A673 (cell line): ENCODE measurements at regions not wholly inside any gene's neighbourhood (a gene's known extent, or its start where the extent isn't known, plus 50 kb on each side); places are given as distances from the start of the nearest gene placed in this dataset.

Experiments
- BruUV-seq: library from RNA; stranded (reverse); fragments of 400-500 nt; replicated peaks from 2 replicates; lab custom pipeline; 2021; lab: Mats Ljungman, UMichigan
- CTCF ChIA-PET: fragments of 300-600 bp; sonication (Branson Sonifier 250); formaldehyde crosslinking; loops from one replicate; lab custom pipeline; 2022; ENCODE audit warnings: antibody characterized with exemption; lab: Charles Lee
- POLR2A ChIA-PET: fragments of 300-600 bp; sonication (Branson Sonifier 250); formaldehyde crosslinking; loops from one replicate; lab custom pipeline; 2022; ENCODE audit warnings: antibody characterized with exemption; ENCODE audit not compliant: low non-redundant PET; lab: Charles Lee
- DNase-seq: peaks from one replicate; pipeline ENCODE4 v3.0.0-alpha.2; 2015; ENCODE audit warnings: low spot score
- H3K27ac ChIP-seq: fragments of 200-600 bp; sonication (generic); 2 replicates; pipeline ENCODE4 v1.5.1; 2016; ENCODE audit warnings: mixed run types, low read depth, mild to moderate bottlenecking, mixed read lengths, antibody characterized with exemption, low read length; ENCODE audit not compliant: poor library complexity, severe bottlenecking
- H3K27me3 ChIP-seq: fragments of 200-600 bp; sonication (generic); replicated peaks from 2 replicates; pipeline ENCODE4 v1.6.1; 2017; ENCODE audit warnings: mixed run types, low read depth, mild to moderate bottlenecking, mixed read lengths, antibody characterized with exemption, low read length; ENCODE audit not compliant: insufficient read depth, poor library complexity
- H3K36me3 ChIP-seq: fragments of 200-600 bp; sonication (generic); 2 replicates; pipeline ENCODE4 v1.6.1; 2016; ENCODE audit warnings: mixed run types, mild to moderate bottlenecking, mixed read lengths, antibody characterized with exemption, low read length; ENCODE audit not compliant: insufficient read depth, poor library complexity, severe bottlenecking
- H3K4me1 ChIP-seq: fragments of 200-600 bp; sonication (generic); 2 replicates; pipeline ENCODE4 v1.6.1; 2017; ENCODE audit warnings: mixed run types, mild to moderate bottlenecking, mixed read lengths, antibody characterized with exemption, low read length; ENCODE audit not compliant: insufficient read depth, poor library complexity, severe bottlenecking
- H3K4me3 ChIP-seq: fragments of 200-600 bp; sonication (generic); 2 replicates; pipeline ENCODE4 v1.5.1; 2016; ENCODE audit warnings: low read depth, mixed run types, mild to moderate bottlenecking, mixed read lengths, low read length; ENCODE audit not compliant: poor library complexity, severe bottlenecking
- H3K9me3 ChIP-seq: fragments of 200-600 bp; sonication (generic); 2 replicates; pipeline ENCODE4 v1.6.1; 2016; ENCODE audit warnings: mixed run types, low read depth, mild to moderate bottlenecking, mixed read lengths, antibody characterized with exemption, low read length; ENCODE audit not compliant: poor library complexity, severe bottlenecking
- EZH2 ChIP-seq: fragments of 200-600 bp; sonication (generic); IDR thresholded peaks from 2 replicates; pipeline ENCODE4 v1.6.1; 2017; ENCODE audit warnings: borderline replicate concordance, low read depth, mild to moderate bottlenecking, mixed read lengths, antibody characterized with exemption, low read length; ENCODE audit not compliant: poor library complexity, severe bottlenecking
- intact Hi-C: fragments of 100-400 bp; cut with micrococcal nuclease; formaldehyde crosslinking; loops from one replicate; pipeline ENCODE4 v1.10.0; 2022; ENCODE audit not compliant: unreplicated experiment
- TF ChIP-seq, protein P1 (sequence below): fragments of 300-800, 200-600 bp; sonication (generic); conservative IDR thresholded peaks from 2 replicates; pipeline ENCODE4 v1.5.1; 2017; ENCODE audit warnings: low read depth, mild to moderate bottlenecking, antibody characterized with exemption, low read length, moderate library complexity, mixed read lengths

DNA sequence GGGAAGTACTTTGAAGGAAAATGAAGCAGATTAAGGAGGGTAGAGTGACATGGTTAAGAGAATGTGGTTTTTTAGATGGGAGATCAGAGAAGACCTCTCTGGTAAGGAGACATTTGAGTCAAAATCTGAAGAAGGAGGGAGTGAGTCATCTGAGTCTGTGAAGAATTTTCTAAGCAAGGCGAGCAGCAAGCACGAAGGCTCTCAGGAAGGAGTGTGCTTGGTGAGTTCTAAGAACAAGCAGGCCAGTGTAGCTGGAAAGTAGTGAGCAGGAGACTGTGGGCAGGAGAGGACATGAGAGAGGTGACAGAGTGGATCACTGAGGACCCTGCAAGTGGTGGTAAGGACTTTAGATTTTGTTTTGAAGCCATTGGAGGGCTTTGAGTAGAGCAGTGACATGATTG is 76.3 kb upstream of the FUT8 start:
- no TSS peak for BruUV-seq
- ChIA-PET CTCF (no interaction called here), POLR2A (no interaction called here)
- Histone ChIP-seq H3K27ac (no peak overlapping the region), H3K27me3 (no peaks in the 10 kb centered on the region), H3K4me3 (no peak overlapping the region), H3K9me3 (no peaks in the 10 kb centered on the region), H3K4me1 (no peaks in the 10 kb centered on the region), H3K36me3 (no peaks in the 10 kb centered on the region)
- no peak for DNase-seq
- intact Hi-C loops, result no loop called here
- no peak for TF ChIP-seq EZH2
- TF ChIP-seq, protein P1, sequence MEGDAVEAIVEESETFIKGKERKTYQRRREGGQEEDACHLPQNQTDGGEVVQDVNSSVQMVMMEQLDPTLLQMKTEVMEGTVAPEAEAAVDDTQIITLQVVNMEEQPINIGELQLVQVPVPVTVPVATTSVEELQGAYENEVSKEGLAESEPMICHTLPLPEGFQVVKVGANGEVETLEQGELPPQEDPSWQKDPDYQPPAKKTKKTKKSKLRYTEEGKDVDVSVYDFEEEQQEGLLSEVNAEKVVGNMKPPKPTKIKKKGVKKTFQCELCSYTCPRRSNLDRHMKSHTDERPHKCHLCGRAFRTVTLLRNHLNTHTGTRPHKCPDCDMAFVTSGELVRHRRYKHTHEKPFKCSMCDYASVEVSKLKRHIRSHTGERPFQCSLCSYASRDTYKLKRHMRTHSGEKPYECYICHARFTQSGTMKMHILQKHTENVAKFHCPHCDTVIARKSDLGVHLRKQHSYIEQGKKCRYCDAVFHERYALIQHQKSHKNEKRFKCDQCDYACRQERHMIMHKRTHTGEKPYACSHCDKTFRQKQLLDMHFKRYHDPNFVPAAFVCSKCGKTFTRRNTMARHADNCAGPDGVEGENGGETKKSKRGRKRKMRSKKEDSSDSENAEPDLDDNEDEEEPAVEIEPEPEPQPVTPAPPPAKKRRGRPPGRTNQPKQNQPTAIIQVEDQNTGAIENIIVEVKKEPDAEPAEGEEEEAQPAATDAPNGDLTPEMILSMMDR, result no peak

DNA sequence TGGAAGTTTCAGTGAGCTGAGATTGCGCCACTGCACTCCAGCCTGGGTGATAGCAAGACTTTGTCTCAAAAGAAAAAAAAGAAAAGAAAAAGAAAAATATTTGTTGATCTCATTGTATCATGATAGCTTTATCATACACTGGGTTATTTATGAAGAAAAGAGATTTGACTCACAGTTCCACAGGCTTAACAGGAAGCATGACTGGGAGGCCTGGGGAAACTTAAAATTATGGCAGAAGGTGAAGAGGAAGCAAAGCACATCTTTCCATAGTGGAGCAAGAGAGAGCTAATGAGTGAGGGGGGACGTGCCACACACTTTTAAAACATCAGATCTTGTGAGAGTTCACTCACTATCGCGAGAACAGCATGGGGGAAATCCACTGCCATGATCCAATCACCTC is 72.7 kb upstream of the FUT8 start:
- TF ChIP-seq, protein P1, result no peak
- no peak for TF ChIP-seq EZH2
- H3K4me1 ChIP-seq, result no peaks in the 10 kb centered on the region
- intact Hi-C loops, result no loop called here
- POLR2A ChIA-PET, result no interaction called here
- no peaks in the 10 kb centered on the region for H3K9me3 ChIP-seq
- no peaks in the 10 kb centered on the region for H3K27me3 ChIP-seq
- CTCF ChIA-PET, result no interaction called here
- BruUV-seq, result no TSS peak
- no peaks in the 10 kb centered on the region for H3K36me3 ChIP-seq
- H3K27ac ChIP-seq, result no peak overlapping the region
- no peak for DNase-seq
- H3K4me3 ChIP-seq, result no peak overlapping the region

DNA sequence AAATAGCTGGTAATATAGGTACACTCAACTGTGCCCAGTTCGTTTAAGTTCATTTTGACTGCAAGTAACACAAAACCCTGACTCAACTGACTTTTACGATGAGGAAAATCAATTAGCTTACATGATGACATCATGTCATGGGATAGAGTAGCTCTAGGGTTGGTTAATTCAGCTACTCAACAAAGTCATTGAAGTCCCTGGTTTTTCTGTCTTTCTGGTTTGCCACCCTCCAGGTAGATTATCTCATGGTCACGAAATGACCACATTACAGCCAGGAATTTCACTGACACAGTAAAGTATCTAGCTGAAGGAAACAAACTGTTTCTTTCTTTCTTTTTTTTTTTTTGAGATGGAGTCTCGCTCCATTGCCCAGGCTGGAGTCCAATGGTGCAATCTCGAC is 68.5 kb upstream of the FUT8 start:
- DNase-seq, result no peak
- Histone ChIP-seq H3K27me3 (no peaks in the 10 kb centered on the region), H3K9me3 (no peaks in the 10 kb centered on the region), H3K27ac (no peak overlapping the region), H3K4me3 (no peak overlapping the region), H3K36me3 (no peaks in the 10 kb centered on the region), H3K4me1 (no peaks in the 10 kb centered on the region)
- ChIA-PET CTCF (no interaction called here), POLR2A (no interaction called here)
- BruUV-seq, result no TSS peak
- TF ChIP-seq, protein P1, result no peak
- no peak for TF ChIP-seq EZH2
- intact Hi-C loops, result no loop called here
